ENCODE measurements at regions not wholly inside any gene's neighbourhood (a gene's known extent, or its start where the extent isn't known, plus 50 kb on each side); places are given as distances from the start of the nearest gene placed in this dataset.
A peak's percentile ranks its signal among the peaks of the same experiment; 100 is the strongest.

DNA sequence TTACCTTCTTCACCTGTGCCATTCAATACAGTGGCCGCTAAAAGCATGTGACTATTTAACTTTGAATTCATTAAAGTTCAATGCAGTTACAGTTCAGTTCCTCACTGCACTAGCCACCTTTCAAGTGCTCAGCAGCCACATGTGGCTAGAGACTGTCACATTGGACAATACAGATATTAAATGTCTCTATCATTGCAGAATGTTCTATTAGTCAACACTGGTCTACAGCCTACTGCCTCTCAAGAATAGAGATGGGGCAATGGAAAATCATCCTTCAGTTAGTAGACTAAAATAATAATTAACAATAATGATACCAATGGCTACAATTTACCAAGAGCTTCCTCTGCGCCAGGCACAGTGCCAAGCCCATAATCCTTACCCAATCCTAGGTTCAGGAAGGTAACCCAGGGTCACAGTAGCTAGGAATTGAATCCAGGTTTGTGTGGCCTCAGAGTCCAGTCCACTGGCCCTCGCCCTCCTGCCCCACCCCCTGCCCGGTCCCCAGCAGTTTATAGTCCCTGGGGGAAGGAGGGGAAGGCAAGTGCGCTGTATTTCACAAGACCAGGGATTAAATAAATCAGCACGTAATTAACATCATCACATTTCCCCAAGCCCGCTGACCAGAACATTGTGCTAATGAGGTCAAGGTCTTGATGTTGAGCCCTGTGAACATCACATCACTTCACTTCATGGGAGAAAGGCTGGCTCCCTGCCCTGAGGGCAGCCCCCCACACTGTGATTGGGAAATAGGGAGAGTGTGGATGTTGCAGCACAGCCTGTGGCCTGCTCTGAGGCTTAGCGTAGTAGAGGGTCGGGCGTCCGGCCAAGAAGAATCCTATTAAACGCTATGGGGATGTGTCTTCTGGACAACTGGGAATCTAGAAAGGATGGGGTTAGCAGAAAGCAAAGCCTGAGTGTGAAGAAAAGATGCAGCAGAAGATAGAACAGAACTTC is 147.2 kb downstream of the VEGFA start:
- no peaks in the 10 kb centered on the region for H3K27me3 ChIP-seq
- H3K4me3 ChIP-seq, result no peak overlapping the region
- H3K36me3 ChIP-seq, result no peaks in the 10 kb centered on the region
- TF ChIP-seq, protein P1, sequence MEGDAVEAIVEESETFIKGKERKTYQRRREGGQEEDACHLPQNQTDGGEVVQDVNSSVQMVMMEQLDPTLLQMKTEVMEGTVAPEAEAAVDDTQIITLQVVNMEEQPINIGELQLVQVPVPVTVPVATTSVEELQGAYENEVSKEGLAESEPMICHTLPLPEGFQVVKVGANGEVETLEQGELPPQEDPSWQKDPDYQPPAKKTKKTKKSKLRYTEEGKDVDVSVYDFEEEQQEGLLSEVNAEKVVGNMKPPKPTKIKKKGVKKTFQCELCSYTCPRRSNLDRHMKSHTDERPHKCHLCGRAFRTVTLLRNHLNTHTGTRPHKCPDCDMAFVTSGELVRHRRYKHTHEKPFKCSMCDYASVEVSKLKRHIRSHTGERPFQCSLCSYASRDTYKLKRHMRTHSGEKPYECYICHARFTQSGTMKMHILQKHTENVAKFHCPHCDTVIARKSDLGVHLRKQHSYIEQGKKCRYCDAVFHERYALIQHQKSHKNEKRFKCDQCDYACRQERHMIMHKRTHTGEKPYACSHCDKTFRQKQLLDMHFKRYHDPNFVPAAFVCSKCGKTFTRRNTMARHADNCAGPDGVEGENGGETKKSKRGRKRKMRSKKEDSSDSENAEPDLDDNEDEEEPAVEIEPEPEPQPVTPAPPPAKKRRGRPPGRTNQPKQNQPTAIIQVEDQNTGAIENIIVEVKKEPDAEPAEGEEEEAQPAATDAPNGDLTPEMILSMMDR (IDR thresholded peaks at IDR 0.05), result no peak
- no peak for TF ChIP-seq POLR2A (IDR thresholded peaks at IDR 0.05)
- intact Hi-C loops (cut with DNase I), result no loop called here
- H3K27ac ChIP-seq, result peak overlapping the region in 1 of 4 donors; percentile 0
- WGBS, 2 donors, result 77 to 85% methylated on average over 10 to 12 of the region's 12 CpGs
- H3K9me3 ChIP-seq, result no peaks in the 10 kb centered on the region
- no peaks in the 10 kb centered on the region for H3K4me1 ChIP-seq
- DNase-seq, result no peak

DNA sequence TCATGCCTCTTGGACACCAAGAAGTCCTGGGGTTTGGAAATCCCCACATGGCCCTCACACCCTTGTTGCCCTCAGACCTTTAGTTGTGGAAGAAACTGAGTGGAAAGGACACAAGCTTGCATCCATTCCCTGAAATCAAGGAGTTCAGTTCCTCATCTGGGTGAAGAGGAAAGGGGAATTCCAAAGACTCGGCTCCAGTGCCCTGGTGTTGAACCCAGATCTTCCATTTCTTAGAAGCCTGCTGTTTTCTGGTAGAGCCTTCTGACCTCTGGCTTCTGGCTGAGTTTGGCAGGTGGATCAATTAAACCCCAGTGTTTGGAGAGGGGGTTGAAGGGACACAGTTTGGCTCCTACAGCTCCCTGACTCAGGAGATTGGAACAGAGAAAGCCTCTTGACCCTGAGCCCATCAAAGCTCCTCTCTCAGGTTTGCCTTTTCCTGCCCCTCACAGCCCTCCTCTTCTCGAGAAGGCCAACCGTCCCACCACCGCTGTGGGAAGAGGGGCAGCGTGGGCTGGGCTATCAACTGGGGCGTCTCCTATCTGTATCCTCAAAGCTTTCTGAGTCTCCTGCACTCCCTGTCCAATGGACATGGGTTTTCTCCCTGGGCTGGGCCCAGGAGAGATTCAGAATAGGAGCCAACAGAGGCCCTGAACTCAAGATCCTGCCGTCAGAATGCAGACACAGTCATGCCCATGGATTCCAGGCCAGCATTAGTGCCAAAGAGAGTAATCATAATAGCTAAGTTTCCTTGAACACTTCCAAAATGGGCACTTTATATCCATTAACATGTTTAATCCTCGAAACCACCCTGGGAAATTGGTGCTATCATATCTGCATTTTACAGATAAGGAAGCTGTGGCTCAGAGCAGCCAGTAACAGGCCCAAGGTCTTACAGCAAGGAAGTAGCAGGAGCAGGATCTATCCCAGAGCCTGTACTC is 146.2 kb downstream of the VEGFA start:
- Histone ChIP-seq H3K36me3 (no peaks in the 10 kb centered on the region), H3K4me1 (no peaks in the 10 kb centered on the region), H3K27me3 (no peaks in the 10 kb centered on the region), H3K4me3 (no peak overlapping the region), H3K9me3 (no peaks in the 10 kb centered on the region), H3K27ac (peak overlapping the region in 1 of 4 donors; percentile 0)
- DNase-seq, result no peak
- TF ChIP-seq POLR2A (IDR thresholded peaks at IDR 0.05), result no peak
- TF ChIP-seq, protein P1 (IDR thresholded peaks at IDR 0.05), result no peak
- intact Hi-C loops (cut with DNase I), result no loop called here
- WGBS, 2 donors, result 71 to 80% methylated on average over 3 to 7 of the region's 8 CpGs

DNA sequence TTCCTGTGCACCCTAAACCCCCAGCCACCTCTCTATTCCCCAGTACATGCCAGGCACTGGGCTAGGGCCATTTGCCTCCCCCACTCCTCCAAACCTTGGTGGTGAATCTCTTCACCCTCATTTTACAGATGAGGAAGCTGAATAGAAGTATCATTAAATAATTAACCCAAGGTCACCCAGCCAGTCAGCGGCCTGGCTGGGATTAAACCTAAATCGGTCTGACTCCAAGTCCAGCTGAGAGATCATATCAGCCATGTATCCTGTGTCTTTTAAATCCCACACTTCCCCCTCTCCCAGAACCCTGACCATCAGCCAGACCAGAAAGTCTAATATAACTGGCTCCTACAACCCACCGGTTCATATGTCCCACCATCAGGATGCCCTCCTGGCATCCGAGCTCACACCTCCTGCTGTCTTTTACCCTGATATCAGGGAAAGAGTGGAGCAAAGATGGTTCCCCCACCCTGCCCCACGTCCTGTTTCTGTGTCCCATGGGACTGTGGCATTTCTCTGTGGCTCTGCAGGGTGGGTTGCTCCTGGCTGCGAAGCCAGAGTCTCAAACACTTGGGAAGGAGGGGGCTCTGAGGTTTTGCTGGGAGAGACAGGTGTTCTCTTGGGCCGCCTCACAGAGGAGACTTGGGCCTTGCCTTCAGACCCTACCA is 145.3 kb downstream of the VEGFA start:
- intact Hi-C loops (cut with DNase I), result no loop called here
- Histone ChIP-seq H3K9me3 (no peaks in the 10 kb centered on the region), H3K36me3 (no peaks in the 10 kb centered on the region), H3K27ac (no peak overlapping the region), H3K4me1 (peaks cover 0 to 3% (median 0%) of the 10 kb centered on the region in 3 donors), H3K27me3 (no peaks in the 10 kb centered on the region), H3K4me3 (no peak overlapping the region)
- WGBS, 2 donors, result 86 to 97% methylated on average over 4 to 6 of the region's 7 CpGs
- TF ChIP-seq, protein P1 (IDR thresholded peaks at IDR 0.05), result no peak
- no peak for TF ChIP-seq POLR2A (IDR thresholded peaks at IDR 0.05)
- no peak for DNase-seq

DNA sequence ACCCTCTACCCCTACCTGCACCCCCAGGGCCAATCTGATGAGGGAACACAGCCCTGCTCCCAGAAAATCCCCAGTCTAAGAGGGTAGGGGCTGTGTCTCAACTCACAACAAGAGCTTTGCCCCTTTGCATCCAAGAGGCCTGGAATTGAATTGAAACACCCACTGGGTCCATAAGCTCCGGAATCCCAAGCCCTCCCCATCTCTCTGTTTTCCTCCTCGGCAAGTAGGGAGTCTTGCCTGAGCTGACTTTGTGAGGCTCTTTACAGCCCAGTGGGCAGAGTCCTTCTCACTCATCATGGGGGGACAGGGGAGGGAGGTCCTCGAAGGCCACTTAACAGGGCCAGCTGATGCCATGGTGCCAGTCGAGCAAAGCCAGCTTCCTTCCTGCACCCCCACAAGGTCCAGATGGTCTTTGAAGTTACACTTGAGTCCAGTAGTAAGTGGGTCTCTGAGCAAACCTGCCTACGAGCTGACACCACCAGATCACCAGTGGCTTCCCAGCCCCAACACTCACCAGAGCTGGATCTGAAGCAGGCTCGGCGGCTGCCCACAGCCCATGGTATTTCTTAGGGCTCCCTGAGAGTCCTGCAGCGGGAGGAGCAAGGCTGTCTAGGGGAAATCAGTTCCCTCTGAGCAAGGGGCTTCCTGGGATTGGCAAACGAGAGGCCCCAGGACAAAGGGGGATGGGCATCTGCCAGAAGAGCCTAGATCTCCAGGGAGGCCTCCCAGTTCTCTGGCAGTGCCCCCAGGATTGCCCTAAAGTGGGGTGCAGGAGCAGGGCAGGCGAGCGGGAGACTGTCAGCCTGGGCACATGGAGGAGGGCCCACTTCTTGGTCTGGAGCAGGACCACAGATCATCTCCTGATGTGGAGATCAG is 144.5 kb downstream of the VEGFA start:
- Histone ChIP-seq H3K27ac (no peak overlapping the region), H3K27me3 (no peaks in the 10 kb centered on the region), H3K9me3 (no peaks in the 10 kb centered on the region), H3K4me3 (no peak overlapping the region), H3K4me1 (peaks cover 0 to 3% (median 0%) of the 10 kb centered on the region in 3 donors), H3K36me3 (no peaks in the 10 kb centered on the region)
- TF ChIP-seq, protein P1 (IDR thresholded peaks at IDR 0.05), result no peak
- TF ChIP-seq POLR2A (IDR thresholded peaks at IDR 0.05), result no peak
- intact Hi-C loops (cut with DNase I), result no loop called here
- no peak for DNase-seq
- WGBS, 2 donors, result 94 to 95% methylated on average over 3 to 4 of the region's 11 CpGs

Measured in esophagus squamous epithelium (tissue), 5 donors.